ENCODE measurements at regions not wholly inside any gene's neighbourhood (a gene's known extent, or its start where the extent isn't known, plus 50 kb on each side); places are given as distances from the start of the nearest gene placed in this dataset.
"Not testable (repeated sequence)": the region's sequence is repeated elsewhere in the genome, so short reads cannot be mapped to it uniquely, and the experiment has no call there.

- no peak for DNase-seq
Observed at GRCh38 chr17:70892527-70892926, 723.2 kb downstream of the KCNJ2 start.

- no peak for DNase-seq
Observed at GRCh38 chr17:70896843-70897242, 727.5 kb downstream of the KCNJ2 start.

GRCh38 chr17:70897446-70897845 is 728.1 kb downstream of the KCNJ2 start:
- no peak for DNase-seq

GRCh38 chr17:70901870-70902269 is 732.5 kb downstream of the KCNJ2 start:
- no peak for DNase-seq

- no peak for DNase-seq
Observed at GRCh38 chr17:70905796-70906195, 736.5 kb downstream of the KCNJ2 start.

GRCh38 chr17:70906808-70907207 is 737.5 kb downstream of the KCNJ2 start:
- no peak for DNase-seq

DNA sequence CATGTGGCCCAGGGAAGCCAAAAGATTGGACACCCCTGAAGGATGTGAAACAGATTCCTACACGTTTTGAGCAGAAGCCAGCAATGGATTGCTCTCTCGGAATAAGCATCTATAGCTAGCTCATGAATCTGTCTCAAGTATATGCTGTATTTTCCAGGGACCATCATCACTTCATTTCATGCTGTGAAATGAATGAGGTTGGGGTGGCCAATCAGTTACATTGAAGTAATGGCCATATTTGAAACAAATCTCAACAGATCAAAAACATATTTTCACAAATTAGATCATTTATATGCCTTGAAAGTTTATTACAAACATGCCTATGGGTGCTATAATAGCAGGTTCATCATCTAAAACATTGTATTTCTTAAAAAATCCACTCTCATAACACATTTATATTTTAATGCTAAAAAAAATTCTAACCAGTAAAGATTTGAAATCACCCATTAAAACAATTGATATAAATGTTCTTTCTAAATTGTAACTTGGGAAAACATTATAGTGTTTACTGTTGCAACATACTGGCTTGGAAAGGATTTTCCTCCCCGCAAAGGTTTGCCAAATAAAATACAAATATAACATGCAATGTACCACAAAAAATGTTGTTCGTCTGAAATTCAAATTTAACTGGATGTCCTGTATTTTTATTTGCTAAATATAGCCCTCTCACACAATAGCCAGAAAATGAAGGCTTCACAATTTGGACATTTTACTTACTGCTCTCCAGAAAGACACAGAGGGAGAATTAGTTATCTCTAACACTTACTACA is 743.6 kb downstream of the KCNJ2 start:
- DNase-seq = no peak

GRCh38 chr17:70916469-70916868 is 747.1 kb downstream of the KCNJ2 start:
- DNase-seq = no peak

DNA sequence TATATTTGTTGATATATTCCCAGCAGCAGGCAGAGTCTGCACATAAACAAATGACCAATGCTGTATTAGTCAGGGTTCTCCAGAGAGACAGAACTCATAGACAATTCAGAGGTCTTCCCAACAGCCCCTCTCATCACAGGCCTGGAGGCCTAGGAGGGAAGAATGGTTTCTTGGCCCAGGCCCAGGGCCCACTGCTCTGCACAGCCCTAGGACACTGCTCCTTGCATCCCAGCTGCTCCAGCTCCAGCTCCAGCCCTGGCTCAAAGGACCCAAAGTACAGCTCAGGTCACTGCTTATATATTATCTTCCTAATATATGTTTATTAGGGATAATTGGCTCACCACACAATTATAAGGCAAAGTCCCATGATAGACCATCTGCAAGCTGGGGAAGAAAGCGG is 749.9 kb downstream of the KCNJ2 start:
- DNase-seq = no peak

DNA sequence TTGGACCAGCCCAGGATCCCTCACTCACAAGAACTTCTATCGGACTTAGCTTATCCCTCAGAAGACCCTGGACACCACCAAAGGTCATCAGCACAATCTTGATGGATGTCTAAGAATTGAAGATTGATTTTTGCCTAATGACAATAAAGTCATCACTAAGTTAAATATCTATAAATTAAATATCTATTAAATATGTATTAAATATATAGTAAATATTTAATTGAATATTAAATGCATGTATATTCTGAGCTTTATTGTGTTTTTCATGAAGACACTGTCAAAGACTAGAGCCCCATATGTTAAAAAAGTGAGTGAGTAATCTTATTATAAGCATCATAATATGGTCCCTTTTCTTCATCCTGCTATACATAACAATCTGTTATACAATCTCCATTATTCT is 751.1 kb downstream of the KCNJ2 start:
- no peak for DNase-seq

GRCh38 chr17:70922268-70922667 is 752.9 kb downstream of the KCNJ2 start:
- DNase-seq = no peak

- no peak for DNase-seq
Observed at GRCh38 chr17:70924776-70925175, 755.4 kb downstream of the KCNJ2 start.

DNA sequence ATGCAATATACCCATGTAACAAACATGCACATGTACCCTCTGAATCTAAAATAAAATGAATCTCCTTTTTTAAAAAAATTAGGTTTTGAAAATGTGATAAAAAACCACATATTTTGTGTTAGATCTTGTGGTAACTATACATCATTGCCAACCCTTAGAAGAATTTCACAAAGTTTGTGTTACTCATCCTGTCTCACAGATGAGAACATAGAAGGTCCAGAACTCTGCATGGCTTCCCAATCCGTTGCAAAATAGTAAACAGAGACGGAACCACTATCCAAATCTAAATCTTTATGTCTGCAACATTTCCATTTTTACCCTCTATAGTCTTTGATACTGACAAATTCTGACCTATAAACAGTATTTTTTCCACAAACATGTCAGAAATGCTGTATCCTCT is 759.9 kb downstream of the KCNJ2 start:
- DNase-seq = no peak

- DNase-seq = no peak
Observed at GRCh38 chr17:70934231-70934630, 764.9 kb downstream of the KCNJ2 start.

- DNase-seq = no peak
Observed at GRCh38 chr17:70934835-70935234, 765.5 kb downstream of the KCNJ2 start.

- DNase-seq = no peak
Observed at GRCh38 chr17:70936724-70937123, 767.4 kb downstream of the KCNJ2 start.

GRCh38 chr17:70938336-70938735 is 769.0 kb downstream of the KCNJ2 start:
- peak; percentile 63 for DNase-seq

DNA sequence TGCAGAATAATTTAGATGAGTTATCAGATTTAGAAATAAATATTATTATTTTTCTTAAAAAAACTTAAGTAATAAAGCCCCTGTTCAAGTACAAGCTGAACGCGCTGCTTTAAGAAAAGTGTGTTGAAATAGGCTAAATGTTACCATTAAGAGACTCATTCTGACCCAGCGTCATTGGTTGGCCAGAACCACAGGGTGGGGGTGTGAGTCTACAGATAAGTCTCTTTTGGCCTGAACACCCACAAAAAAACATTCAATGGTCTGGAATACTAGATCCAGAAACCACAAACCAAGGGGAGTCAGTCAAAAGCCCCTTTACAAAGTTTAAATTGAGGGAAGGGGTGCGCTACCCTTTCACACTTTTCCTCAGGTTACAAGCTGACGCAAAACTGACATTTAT is 776.1 kb downstream of the KCNJ2 start:
- no peak for DNase-seq

DNA sequence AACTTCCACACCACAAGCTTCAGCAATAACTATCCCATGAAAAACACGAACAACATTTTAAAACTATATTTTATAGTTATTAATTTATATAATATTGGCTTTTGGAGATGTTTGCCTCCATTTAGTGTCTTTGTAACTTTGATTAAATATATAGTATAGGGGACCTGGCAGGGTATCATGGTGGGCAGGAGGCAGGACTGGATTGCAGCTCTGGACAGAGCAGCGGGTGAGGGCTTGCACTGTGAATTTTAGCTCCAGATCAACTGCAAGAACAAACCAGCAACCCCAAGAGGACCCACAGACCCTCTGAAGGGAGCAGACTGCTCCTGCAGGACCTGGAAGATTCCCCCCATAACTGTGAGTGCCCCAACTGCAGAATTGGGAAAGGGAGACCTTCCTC is 777.9 kb downstream of the KCNJ2 start:
- DNase-seq = no peak

- no peak for DNase-seq
Observed at GRCh38 chr17:70947636-70948565, 778.6 kb downstream of the KCNJ2 start.

DNA sequence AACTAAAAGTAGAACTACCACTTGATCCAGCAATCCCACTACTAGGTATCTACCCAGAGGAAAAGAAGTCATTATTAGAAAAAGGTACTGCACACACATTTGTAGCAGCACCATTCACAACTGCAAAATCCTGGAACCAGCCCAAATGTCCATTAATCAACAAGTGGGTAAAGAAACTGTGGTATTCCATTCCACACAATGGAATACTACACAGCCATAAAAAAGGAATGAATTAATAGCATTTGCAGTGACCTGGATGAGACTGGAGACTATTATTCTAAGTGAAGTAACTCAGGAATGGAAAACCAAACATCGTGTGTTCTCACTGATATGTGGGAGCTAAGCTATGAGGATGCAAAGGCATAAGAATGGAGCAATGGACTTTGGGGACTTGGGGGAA is 783.8 kb downstream of the KCNJ2 start:
- not testable (repeated sequence) for DNase-seq

DNA sequence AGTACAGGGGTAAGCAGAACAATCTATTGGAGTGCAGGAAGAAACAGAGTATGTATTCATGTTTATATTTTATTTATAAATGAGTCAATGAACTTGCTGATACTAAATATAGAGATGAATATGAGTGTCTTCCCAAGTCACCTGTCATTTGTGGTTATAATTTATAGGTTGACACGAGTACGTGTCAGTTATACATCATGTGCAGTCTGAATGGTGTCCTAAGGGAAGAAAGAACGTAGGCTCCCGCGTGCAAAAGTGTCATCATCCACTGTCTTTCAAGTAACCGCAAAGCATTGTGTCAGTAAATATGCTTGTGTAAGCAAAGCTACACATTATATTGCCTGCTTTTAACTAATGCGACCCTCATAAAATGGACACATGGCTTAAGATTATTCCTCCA is 786.1 kb downstream of the KCNJ2 start:
- no peak for DNase-seq

- DNase-seq = no peak
Observed at GRCh38 chr17:70956726-70957125, 787.4 kb downstream of the KCNJ2 start.

- no peak for DNase-seq
Observed at GRCh38 chr17:70961341-70961740, 792.0 kb downstream of the KCNJ2 start.
